ENCODE measurements at regions not wholly inside any gene's neighbourhood (a gene's known extent, or its start where the extent isn't known, plus 50 kb on each side); places are given as distances from the start of the nearest gene placed in this dataset.

DNA sequence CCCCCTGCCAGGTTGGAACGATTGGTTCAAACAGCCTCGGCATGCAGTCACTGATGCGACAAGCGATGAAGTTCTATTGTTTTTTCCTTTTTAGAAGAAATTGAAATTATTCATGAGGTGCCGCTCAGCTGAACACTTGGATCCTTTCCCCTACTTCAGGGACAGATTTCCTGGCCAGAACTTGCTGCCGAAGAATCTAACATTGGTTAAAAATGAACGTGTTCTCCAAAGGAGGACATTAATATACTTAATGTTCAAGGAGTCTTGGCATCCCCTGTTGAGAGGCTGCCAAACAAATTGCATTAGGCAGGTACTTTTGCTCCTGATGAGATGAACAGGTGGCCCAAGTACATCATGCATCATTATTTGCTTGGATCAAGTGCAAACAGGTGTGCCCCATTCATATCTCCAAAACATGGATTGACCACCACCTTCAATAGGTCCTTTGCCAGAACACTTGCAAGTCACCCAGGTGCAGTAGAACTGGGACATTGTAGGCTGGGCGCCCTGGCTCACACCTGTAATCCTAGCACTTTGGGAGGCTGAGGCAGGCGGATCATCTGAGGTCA is 437.2 kb downstream of the HAPSTR1 start:
- ATAC-seq, result no peak
- Mint-ChIP-seq H3K9me3 (ENCODE audit: low read depth) (peaks cover 9% of the 10 kb centered on the region), H3K27me3 (no peaks in the 10 kb centered on the region), H3K36me3 (no peaks in the 10 kb centered on the region), H3K4me1 (no peaks in the 10 kb centered on the region), H3K27ac (no peak overlapping the region), H3K4me3 (no peak overlapping the region)
- no peak for DNase-seq
- CTCF ChIA-PET, result no interaction called here

DNA sequence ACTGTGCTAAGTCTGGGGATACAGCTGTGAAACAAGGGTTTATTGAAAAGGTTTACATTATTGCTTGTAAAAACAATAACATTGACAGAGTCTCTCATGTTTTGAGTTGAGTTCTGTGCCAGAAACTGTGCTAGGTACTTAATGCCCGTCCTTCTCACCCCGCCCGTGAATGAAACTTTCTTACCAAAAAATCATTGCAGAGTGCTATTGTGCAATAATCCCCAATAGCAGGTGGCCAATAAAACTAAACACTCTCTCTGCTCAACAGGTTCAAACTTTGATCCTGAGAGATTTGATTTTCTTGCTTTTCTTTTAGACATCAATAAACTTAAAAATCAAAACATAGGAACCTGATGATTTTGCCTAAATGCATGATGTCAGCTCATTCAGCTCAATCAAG is 441.6 kb downstream of the HAPSTR1 start:
- no peaks in the 10 kb centered on the region for H3K4me1 Mint-ChIP-seq
- H3K36me3 Mint-ChIP-seq, result no peaks in the 10 kb centered on the region
- no peak overlapping the region for H3K27ac Mint-ChIP-seq
- CTCF ChIA-PET, result no interaction called here
- H3K4me3 Mint-ChIP-seq, result no peak overlapping the region
- no peak for ATAC-seq
- no peak for DNase-seq
- no peaks in the 10 kb centered on the region for H3K27me3 Mint-ChIP-seq
- peaks cover 14% of the 10 kb centered on the region for H3K9me3 Mint-ChIP-seq (ENCODE audit: low read depth)

DNA sequence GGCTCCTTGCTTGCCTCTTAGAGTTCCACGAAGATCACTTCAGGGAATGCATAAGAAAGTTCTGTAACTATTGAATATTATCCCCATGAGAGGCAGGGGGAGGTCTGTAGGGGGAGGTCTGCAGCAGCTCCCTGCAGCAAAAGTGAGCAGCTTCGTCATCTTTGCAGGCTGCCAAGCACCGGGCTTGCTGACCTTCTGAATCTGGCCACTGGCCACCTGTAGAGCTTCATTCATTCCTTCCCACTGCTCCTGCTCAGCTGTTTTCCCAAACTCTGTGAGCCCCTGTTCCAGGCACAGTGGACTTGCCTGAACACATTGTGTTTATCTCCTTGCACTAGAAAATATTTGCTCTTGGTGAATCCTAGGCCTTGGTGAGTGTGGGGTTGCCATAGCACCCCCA is 443.3 kb downstream of the HAPSTR1 start:
- no peak for DNase-seq
- H3K27me3 Mint-ChIP-seq, result no peaks in the 10 kb centered on the region
- ATAC-seq, result no peak
- H3K4me3 Mint-ChIP-seq, result no peak overlapping the region
- no peaks in the 10 kb centered on the region for H3K4me1 Mint-ChIP-seq
- CTCF ChIA-PET, result no interaction called here
- H3K27ac Mint-ChIP-seq, result no peak overlapping the region
- no peaks in the 10 kb centered on the region for H3K36me3 Mint-ChIP-seq
- H3K9me3 Mint-ChIP-seq (ENCODE audit: low read depth), result peaks cover 14% of the 10 kb centered on the region

DNA sequence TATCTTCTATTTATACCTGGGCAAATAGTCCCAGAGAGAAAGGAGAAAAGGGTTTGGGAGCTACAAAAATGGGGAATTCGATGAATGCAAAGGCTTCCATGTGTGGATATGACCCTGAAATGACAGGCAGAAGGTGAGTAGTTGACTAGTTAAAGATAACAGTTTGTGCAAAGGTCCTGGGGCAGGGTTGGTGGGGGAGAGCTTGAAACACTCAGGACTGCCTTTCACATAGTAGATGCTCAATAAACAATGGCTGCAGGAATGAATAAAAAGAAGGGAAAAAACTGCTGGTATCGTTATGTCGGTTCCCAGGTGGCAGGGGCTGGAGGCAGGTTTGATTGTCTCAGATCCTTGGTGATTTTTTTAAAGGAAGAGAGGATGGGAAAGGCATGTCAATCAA is 445.5 kb downstream of the HAPSTR1 start:
- H3K9me3 Mint-ChIP-seq (ENCODE audit: low read depth), result peaks cover 14% of the 10 kb centered on the region
- H3K27me3 Mint-ChIP-seq, result no peaks in the 10 kb centered on the region
- H3K36me3 Mint-ChIP-seq, result no peaks in the 10 kb centered on the region
- no peak overlapping the region for H3K4me3 Mint-ChIP-seq
- CTCF ChIA-PET, result no interaction called here
- H3K27ac Mint-ChIP-seq, result no peak overlapping the region
- ATAC-seq (no peak), DNase-seq (no peak)
- H3K4me1 Mint-ChIP-seq, result no peaks in the 10 kb centered on the region

DNA sequence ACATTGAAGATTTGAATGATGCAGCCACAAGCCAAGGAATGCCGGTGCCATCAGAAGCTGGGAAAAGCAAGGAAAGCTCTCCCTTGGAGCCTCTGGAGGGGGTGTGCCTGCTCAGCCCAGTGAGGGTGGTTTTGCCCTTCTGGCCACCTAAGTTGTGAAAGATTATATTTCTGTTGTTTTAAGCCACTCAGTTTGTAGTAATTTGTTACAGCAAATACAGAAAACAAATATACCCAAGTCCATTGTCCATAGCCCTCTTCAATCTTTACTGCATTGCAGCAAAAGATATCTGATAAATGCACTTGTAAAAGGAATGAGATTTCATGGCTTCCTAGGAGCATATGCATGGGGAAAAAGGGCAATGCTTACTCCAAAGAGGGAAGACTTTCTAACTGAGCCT is 447.9 kb downstream of the HAPSTR1 start:
- CTCF ChIA-PET, result no interaction called here
- no peaks in the 10 kb centered on the region for H3K36me3 Mint-ChIP-seq
- H3K4me1 Mint-ChIP-seq, result no peaks in the 10 kb centered on the region
- no peak overlapping the region for H3K4me3 Mint-ChIP-seq
- no peak overlapping the region for H3K27ac Mint-ChIP-seq
- H3K27me3 Mint-ChIP-seq, result no peaks in the 10 kb centered on the region
- ATAC-seq, result no peak
- H3K9me3 Mint-ChIP-seq (ENCODE audit: low read depth), result peaks cover 6% of the 10 kb centered on the region
- DNase-seq, result no peak

GRCh38 chr16:9541723-9542122 is 450.3 kb downstream of the HAPSTR1 start:
- no peak overlapping the region for H3K27ac Mint-ChIP-seq
- H3K4me1 Mint-ChIP-seq, result no peaks in the 10 kb centered on the region
- peaks cover 4% of the 10 kb centered on the region for H3K9me3 Mint-ChIP-seq (ENCODE audit: low read depth)
- no peak overlapping the region for H3K4me3 Mint-ChIP-seq
- CTCF ChIA-PET, result no interaction called here
- no peak for ATAC-seq
- no peaks in the 10 kb centered on the region for H3K27me3 Mint-ChIP-seq
- no peaks in the 10 kb centered on the region for H3K36me3 Mint-ChIP-seq
- DNase-seq, result no peak

GRCh38 chr16:9542165-9542755 is 450.8 kb downstream of the HAPSTR1 start:
- no peak overlapping the region for H3K4me3 Mint-ChIP-seq
- DNase-seq, result no peak
- no peak overlapping the region for H3K27ac Mint-ChIP-seq
- no peak for ATAC-seq
- no peaks in the 10 kb centered on the region for H3K36me3 Mint-ChIP-seq
- CTCF ChIA-PET, result no interaction called here
- peaks cover 4% of the 10 kb centered on the region for H3K9me3 Mint-ChIP-seq (ENCODE audit: low read depth)
- H3K4me1 Mint-ChIP-seq, result no peaks in the 10 kb centered on the region
- H3K27me3 Mint-ChIP-seq, result no peaks in the 10 kb centered on the region

- no peak for DNase-seq
- Mint-ChIP-seq H3K9me3 (ENCODE audit: low read depth) (peaks cover 4% of the 10 kb centered on the region), H3K4me3 (no peak overlapping the region), H3K36me3 (no peaks in the 10 kb centered on the region), H3K27ac (no peak overlapping the region), H3K27me3 (no peaks in the 10 kb centered on the region), H3K4me1 (no peaks in the 10 kb centered on the region)
- ATAC-seq, result no peak
- CTCF ChIA-PET, result no interaction called here
These were observed 454.3 kb downstream of the HAPSTR1 start for GRCh38 chr16:9545522-9546437.

- no peak for ATAC-seq
- Mint-ChIP-seq H3K36me3 (no peaks in the 10 kb centered on the region), H3K27ac (no peak overlapping the region)
These were observed 455.0 kb downstream of the HAPSTR1 start for GRCh38 chr16:9546438-9546786.

DNA sequence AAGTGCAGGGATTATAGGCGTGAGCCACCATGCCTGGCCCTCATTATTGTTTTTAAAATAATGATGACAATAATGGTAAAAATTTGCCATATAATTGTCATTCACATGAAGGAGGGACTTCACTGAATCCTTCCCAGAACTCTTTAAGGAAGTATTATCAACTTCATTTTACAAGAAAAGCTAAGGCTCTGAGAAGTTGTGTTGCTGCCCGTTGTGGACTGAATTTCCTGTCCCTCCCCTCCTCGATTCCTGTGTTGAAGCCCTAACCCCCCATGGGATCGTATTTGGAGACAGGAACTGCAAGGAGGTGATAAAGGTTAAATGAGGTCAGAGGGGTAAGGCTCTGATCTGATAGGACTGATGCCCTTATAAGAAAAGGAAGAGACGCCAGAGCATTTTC is 458.0 kb downstream of the HAPSTR1 start:
- no peaks in the 10 kb centered on the region for H3K4me1 Mint-ChIP-seq
- no peak overlapping the region for H3K4me3 Mint-ChIP-seq
- ATAC-seq (no peak), DNase-seq (no peak)
- H3K27me3 Mint-ChIP-seq, result no peaks in the 10 kb centered on the region
- peaks cover 8% of the 10 kb centered on the region for H3K9me3 Mint-ChIP-seq (ENCODE audit: low read depth)
- H3K36me3 Mint-ChIP-seq, result no peaks in the 10 kb centered on the region
- no peak overlapping the region for H3K27ac Mint-ChIP-seq
- CTCF ChIA-PET, result no interaction called here

More at GRCh38 chr16:9546438-9546786, 455.0 kb downstream of the HAPSTR1 start:
- H3K27me3 Mint-ChIP-seq, result no peaks in the 10 kb centered on the region
- CTCF ChIA-PET, result no interaction called here
- H3K9me3 Mint-ChIP-seq (ENCODE audit: low read depth), result peaks cover 4% of the 10 kb centered on the region
- H3K4me3 Mint-ChIP-seq, result no peak overlapping the region
- DNase-seq, result no peak
- no peaks in the 10 kb centered on the region for H3K4me1 Mint-ChIP-seq

DNA sequence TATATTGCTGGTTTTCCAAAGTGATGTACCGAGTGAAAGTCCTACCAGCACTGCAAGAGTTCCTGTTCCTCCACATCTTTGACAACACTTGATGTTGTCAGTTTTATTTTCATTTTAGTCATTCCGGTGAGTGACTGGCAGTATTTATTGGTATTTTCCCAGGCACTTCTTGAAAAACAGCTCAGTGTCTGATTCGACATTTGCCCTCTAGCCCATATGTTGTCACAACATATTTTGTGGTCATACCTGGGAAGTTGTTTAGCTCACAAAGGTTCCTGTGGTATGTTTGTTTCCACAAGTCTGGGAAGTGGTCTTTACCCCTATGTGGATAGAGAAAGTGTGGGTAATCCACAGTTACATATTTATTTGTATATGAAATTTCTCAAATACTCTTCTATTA is 463.6 kb downstream of the HAPSTR1 start:
- Mint-ChIP-seq H3K4me3 (no peak overlapping the region), H3K27ac (no peak overlapping the region), H3K36me3 (no peaks in the 10 kb centered on the region), H3K9me3 (ENCODE audit: low read depth) (peaks cover 8% of the 10 kb centered on the region), H3K27me3 (no peaks in the 10 kb centered on the region), H3K4me1 (no peaks in the 10 kb centered on the region)
- DNase-seq (no peak), ATAC-seq (no peak)
- CTCF ChIA-PET, result no interaction called here

DNA sequence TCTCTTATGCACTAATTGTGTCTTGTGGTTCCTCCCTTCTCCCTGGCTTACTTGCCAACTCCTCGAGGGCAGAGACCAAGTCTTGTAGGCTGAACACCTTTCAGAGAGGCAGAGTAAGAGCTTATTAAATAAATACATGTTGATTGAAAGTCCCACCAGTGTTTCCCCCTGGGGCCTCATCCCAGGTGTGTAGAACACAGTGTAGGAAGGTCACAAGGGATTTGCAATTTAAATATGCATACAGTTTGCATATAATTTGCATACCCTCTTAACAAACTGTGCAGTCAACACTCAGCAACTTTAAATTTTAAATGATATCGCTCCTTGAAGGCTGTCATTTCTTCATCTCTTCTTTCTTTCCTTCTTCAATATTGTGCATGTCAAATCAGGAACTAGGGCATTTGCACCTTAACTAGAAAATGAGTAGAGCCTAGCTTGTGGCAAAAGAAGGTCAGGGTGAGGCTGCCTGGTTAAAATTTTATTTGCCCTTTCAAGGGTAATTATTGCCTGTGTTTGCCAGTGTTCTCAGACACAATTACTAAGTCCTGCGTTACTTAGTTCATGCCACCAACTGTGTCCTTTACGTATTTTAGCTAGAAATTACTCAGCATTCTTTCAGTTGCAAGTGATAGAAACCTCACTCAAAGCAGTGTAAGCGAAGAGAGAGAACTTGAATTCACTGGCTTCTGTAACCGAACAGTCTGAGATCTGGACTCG is 465.7 kb downstream of the HAPSTR1 start:
- H3K4me3 Mint-ChIP-seq, result no peak overlapping the region
- CTCF ChIA-PET, result no interaction called here
- H3K9me3 Mint-ChIP-seq (ENCODE audit: low read depth), result peaks cover 8% of the 10 kb centered on the region
- H3K4me1 Mint-ChIP-seq, result no peaks in the 10 kb centered on the region
- ATAC-seq (no peak), DNase-seq (no peak)
- no peaks in the 10 kb centered on the region for H3K27me3 Mint-ChIP-seq
- no peaks in the 10 kb centered on the region for H3K36me3 Mint-ChIP-seq
- H3K27ac Mint-ChIP-seq, result no peak overlapping the region

- Mint-ChIP-seq H3K36me3 (no peaks in the 10 kb centered on the region), H3K27ac (no peak overlapping the region), H3K27me3 (no peaks in the 10 kb centered on the region), H3K4me3 (no peak overlapping the region), H3K9me3 (ENCODE audit: low read depth) (peaks cover 8% of the 10 kb centered on the region), H3K4me1 (no peaks in the 10 kb centered on the region)
- no peak for DNase-seq
- no peak for ATAC-seq
- CTCF ChIA-PET, result no interaction called here
These were observed 466.3 kb downstream of the HAPSTR1 start for GRCh38 chr16:9557713-9558112.

DNA sequence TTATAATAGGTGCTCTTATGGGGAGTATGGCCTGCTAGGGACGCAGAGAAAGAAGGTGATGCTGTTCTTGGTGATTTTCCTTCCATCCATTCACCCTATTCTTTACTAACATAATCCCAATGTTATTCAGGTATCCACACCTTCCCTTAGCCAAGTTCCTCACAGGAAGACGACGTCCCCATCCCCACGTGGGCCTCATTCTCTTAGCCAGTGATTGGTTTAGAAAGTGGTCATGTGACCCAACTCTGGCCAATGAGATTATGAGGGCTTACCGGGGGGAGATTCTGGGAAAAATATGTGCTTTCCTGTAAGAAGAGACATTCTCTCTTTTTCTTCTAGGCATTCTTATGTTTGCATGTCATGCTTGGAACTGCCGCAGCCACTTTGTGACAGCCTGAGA is 474.7 kb downstream of the HAPSTR1 start:
- CTCF ChIA-PET, result no interaction called here

More for the DNA sequence above, 474.7 kb downstream of the HAPSTR1 start:
- Mint-ChIP-seq H3K36me3 (no peaks in the 10 kb centered on the region), H3K4me3 (no peak overlapping the region), H3K27me3 (no peaks in the 10 kb centered on the region), H3K4me1 (no peaks in the 10 kb centered on the region), H3K9me3 (ENCODE audit: low read depth) (peaks cover 9% of the 10 kb centered on the region), H3K27ac (no peak overlapping the region)
- DNase-seq (no peak), ATAC-seq (no peak)

Measured in activated CD8-positive, alpha-beta memory T cell treated with anti-CD3 and anti-CD28 coated beads, Interleukin-2, amount 10 ng/mL, durations not matched to agents 7 days and 5 days (primary cell).